NK-92 treated with Interleukin-12 subunit alpha and Interleukin-12 subunit beta, amount 100 ng/mL, for 24 hours (cell line): ENCODE measurements at regions not wholly inside any gene's neighbourhood (a gene's known extent, or its start where the extent isn't known, plus 50 kb on each side); places are given as distances from the start of the nearest gene placed in this dataset.
"Not testable (repeated sequence)": the region's sequence is repeated elsewhere in the genome, so short reads cannot be mapped to it uniquely, and the experiment has no call there.

ENCODE experiments used
- DNase-seq: peaks from one replicate; lab custom pipeline; 2025; lab: John Stamatoyannopoulos, UW

GRCh38 chr3:106022913-106023312 lies 154.1 kb upstream of the CBLB start:
- no peak for DNase-seq

GRCh38 chr3:106025151-106025722 lies 156.4 kb upstream of the CBLB start:
- no peak for DNase-seq

- no peak for DNase-seq
These were observed 161.3 kb upstream of the CBLB start for GRCh38 chr3:106029954-106030626.

- DNase-seq, result no peak
These were observed 161.8 kb upstream of the CBLB start for GRCh38 chr3:106030627-106030963.

- no peak for DNase-seq
These were observed 163.7 kb upstream of the CBLB start for GRCh38 chr3:106032479-106032878.

- DNase-seq, result no peak
These were observed 164.8 kb upstream of the CBLB start for GRCh38 chr3:106033654-106034053.

GRCh38 chr3:106034313-106034712 lies 165.5 kb upstream of the CBLB start:
- no peak for DNase-seq

- DNase-seq, result no peak
These were observed 166.8 kb upstream of the CBLB start for GRCh38 chr3:106035619-106036018.

GRCh38 chr3:106036696-106037095 lies 167.9 kb upstream of the CBLB start:
- no peak for DNase-seq

- DNase-seq, result no peak
These were observed 178.4 kb upstream of the CBLB start for GRCh38 chr3:106047221-106047620.

GRCh38 chr3:106048946-106049481 lies 180.2 kb upstream of the CBLB start:
- DNase-seq, result no peak

- no peak for DNase-seq
These were observed 181.0 kb upstream of the CBLB start for GRCh38 chr3:106049821-106050220.

- no peak for DNase-seq
These were observed 188.1 kb upstream of the CBLB start for GRCh38 chr3:106056931-106057330.

GRCh38 chr3:106058475-106058874 lies 189.7 kb upstream of the CBLB start:
- no peak for DNase-seq

GRCh38 chr3:106059953-106060517 lies 191.2 kb upstream of the CBLB start:
- DNase-seq, result no peak

GRCh38 chr3:106063909-106064308 lies 195.1 kb upstream of the CBLB start:
- no peak for DNase-seq

GRCh38 chr3:106065831-106066230 lies 197.0 kb upstream of the CBLB start:
- no peak for DNase-seq

- DNase-seq, result no peak
These were observed 198.9 kb upstream of the CBLB start for GRCh38 chr3:106067711-106068110.

GRCh38 chr3:106068381-106068780 lies 199.6 kb upstream of the CBLB start:
- DNase-seq, result no peak

- no peak for DNase-seq
These were observed 200.0 kb upstream of the CBLB start for GRCh38 chr3:106068795-106069194.

GRCh38 chr3:106070187-106070586 lies 201.4 kb upstream of the CBLB start:
- DNase-seq, result no peak

GRCh38 chr3:106071306-106071705 lies 202.5 kb upstream of the CBLB start:
- no peak for DNase-seq

- not testable (repeated sequence) for DNase-seq
These were observed 203.8 kb upstream of the CBLB start for GRCh38 chr3:106072596-106072995.

- not testable (repeated sequence) for DNase-seq
These were observed 205.0 kb upstream of the CBLB start for GRCh38 chr3:106073806-106074205.
